HEK293 (cell line): ENCODE measurements at regions not wholly inside any gene's neighbourhood (a gene's known extent, or its start where the extent isn't known, plus 50 kb on each side); places are given as distances from the start of the nearest gene placed in this dataset.

Source experiments
- CTCF ChIA-PET: fragments of 350-600 bp; formaldehyde crosslinking; extraction: SDS; loops from one replicate; lab custom pipeline; 2021; ENCODE audit warnings: antibody characterized with exemption; lab: Yijun Ruan, JAX
- POLR2A ChIA-PET: fragments of 300-600 bp; formaldehyde crosslinking; extraction: SDS; loops from one replicate; lab custom pipeline; 2020; ENCODE audit warnings: antibody characterized with exemption, inconsistent platforms; lab: Yijun Ruan, JAX
- H3K27ac ChIP-seq: fragments of 200-500 bp; sonication (Bioruptor generic); 2 replicates; pipeline ENCODE4 v1.5.1; 2014; ENCODE audit warnings: low read depth, low read length, control low read depth, inconsistent platforms; ENCODE audit errors: extremely low read depth
- H3K36me3 ChIP-seq, 2 experiments: fragments of 200-500 bp in 1 of 2; sonication (Bioruptor generic) in 1 of 2; 1 replicate in 1 of 2; 2 replicates in 1 of 2; pipeline ENCODE4 v1.5.1; 2014 to 2017; ENCODE audit warnings: inconsistent platforms in 2 of 2, low read length in 2 of 2; ENCODE audit not compliant: control insufficient read depth in 2 of 2, insufficient read depth in 1 of 2
- H3K4me1 ChIP-seq: fragments of 200-500 bp; sonication (Bioruptor generic); 2 replicates; pipeline ENCODE4 v1.5.1; 2014; ENCODE audit warnings: mild to moderate bottlenecking, low read length, inconsistent platforms; ENCODE audit not compliant: control insufficient read depth, insufficient read depth
- H3K4me3 ChIP-seq: 2 replicates; pipeline ENCODE4 v1.5.1; 2011; ENCODE audit warnings: low read depth, mild to moderate bottlenecking, control low read depth, low read length, moderate library complexity
- H3K9me3 ChIP-seq: fragments of 200-500 bp; sonication (Bioruptor generic); 2 replicates; pipeline ENCODE4 v1.5.1; 2014; ENCODE audit warnings: low read depth, low read length, inconsistent platforms; ENCODE audit not compliant: control insufficient read depth, insufficient read depth
- GLIS2 ChIP-seq: fragments of 450-650 bp; formaldehyde crosslinking; IDR thresholded peaks from 2 replicates; pipeline ENCODE4 v1.5.1; 2016; ENCODE audit warnings: missing biosample characterization, missing genetic modification characterization
- IKZF3 ChIP-seq: fragments of 450-650 bp; IDR thresholded peaks from 2 replicates; pipeline ENCODE4 v1.5.0; 2018; ENCODE audit warnings: missing biosample characterization, mild to moderate bottlenecking, missing genetic modification characterization, moderate library complexity
- SALL2 ChIP-seq: fragments of 450-650 bp; formaldehyde crosslinking; IDR thresholded peaks from 2 replicates; pipeline ENCODE4 v1.5.0; 2017; ENCODE audit warnings: missing biosample characterization, mild to moderate bottlenecking, missing genetic modification characterization, borderline replicate concordance
- YY2 ChIP-seq: fragments of 450-650 bp; formaldehyde crosslinking; IDR thresholded peaks from 2 replicates; pipeline ENCODE4 v1.5.1; 2016; ENCODE audit warnings: missing biosample characterization, missing genetic modification characterization
- ZNF121 ChIP-seq: fragments of 450-650 bp; formaldehyde crosslinking; IDR thresholded peaks from 2 replicates; pipeline ENCODE4 v1.5.1; 2016; ENCODE audit warnings: missing biosample characterization, missing genetic modification characterization
- ZNF132 ChIP-seq: fragments of 450-650 bp; formaldehyde crosslinking; IDR thresholded peaks from 2 replicates; pipeline ENCODE4 v1.5.1; 2017; ENCODE audit warnings: missing biosample characterization, missing genetic modification characterization, borderline replicate concordance
- ZNF184 ChIP-seq: fragments of 450-650 bp; IDR thresholded peaks from 2 replicates; pipeline ENCODE4 v1.5.1; 2018; ENCODE audit warnings: missing biosample characterization, mild to moderate bottlenecking, missing genetic modification characterization
- ZNF211 ChIP-seq: fragments of 450-650 bp; formaldehyde crosslinking; IDR thresholded peaks from 2 replicates; pipeline ENCODE4 v1.5.1; 2016; ENCODE audit warnings: low read depth, missing biosample characterization, missing genetic modification characterization
- ZNF311 ChIP-seq: fragments of 450-650 bp; formaldehyde crosslinking; IDR thresholded peaks from 2 replicates; pipeline ENCODE4 v1.5.1; 2017; ENCODE audit warnings: missing biosample characterization, missing genetic modification characterization, borderline replicate concordance
- ZNF335 ChIP-seq: fragments of 450-650 bp; formaldehyde crosslinking; conservative IDR thresholded peaks from 2 replicates; pipeline ENCODE4 v1.5.1; 2016; ENCODE audit warnings: missing biosample characterization, missing genetic modification characterization
- ZNF48 ChIP-seq: fragments of 450-650 bp; formaldehyde crosslinking; IDR thresholded peaks from 2 replicates; pipeline ENCODE4 v1.5.1; 2016; ENCODE audit warnings: missing biosample characterization, missing genetic modification characterization
- ZNF560 ChIP-seq: fragments of 450-650 bp; formaldehyde crosslinking; IDR thresholded peaks from 2 replicates; pipeline ENCODE4 v1.5.1; 2017; ENCODE audit warnings: missing biosample characterization, missing genetic modification characterization, borderline replicate concordance
- ZNF610 ChIP-seq: fragments of 450-650 bp; formaldehyde crosslinking; IDR thresholded peaks from 2 replicates; pipeline ENCODE4 v1.5.1; 2016; ENCODE audit warnings: missing biosample characterization, missing genetic modification characterization, borderline replicate concordance
- ZNF621 ChIP-seq: fragments of 450-650 bp; formaldehyde crosslinking; IDR thresholded peaks from 2 replicates; pipeline ENCODE4 v1.5.1; 2017; ENCODE audit warnings: missing biosample characterization, missing genetic modification characterization
- ZNF626 ChIP-seq: fragments of 450-650 bp; sonication (Bioruptor Pico); formaldehyde crosslinking; IDR thresholded peaks from 2 replicates; pipeline ENCODE4 v1.5.1; 2018; ENCODE audit warnings: missing biosample characterization, missing genetic modification characterization, inconsistent platforms
- ZNF658 ChIP-seq: fragments of 450-650 bp; formaldehyde crosslinking; IDR thresholded peaks from 2 replicates; pipeline ENCODE4; 2016; ENCODE audit warnings: missing biosample characterization, missing genetic modification characterization
- ZNF664 ChIP-seq: fragments of 450-650 bp; formaldehyde crosslinking; IDR thresholded peaks from 2 replicates; pipeline ENCODE4 v1.5.1; 2016; ENCODE audit warnings: missing biosample characterization, missing genetic modification characterization
- ZNF777 ChIP-seq: fragments of 450-650 bp; formaldehyde crosslinking; IDR thresholded peaks from 2 replicates; pipeline ENCODE4 v1.5.1; 2017; ENCODE audit warnings: missing biosample characterization, missing genetic modification characterization, borderline replicate concordance
- ZNF792 ChIP-seq: fragments of 450-650 bp; formaldehyde crosslinking; IDR thresholded peaks from 2 replicates; pipeline ENCODE4 v1.5.1; 2016; ENCODE audit warnings: missing biosample characterization, missing genetic modification characterization
- TF ChIP-seq, protein P1 (sequence below): fragments of 450-650 bp; formaldehyde crosslinking; IDR thresholded peaks from 2 replicates; pipeline ENCODE4 v1.5.1; 2016; ENCODE audit warnings: missing biosample characterization, missing genetic modification characterization, borderline replicate concordance
- TF ChIP-seq, protein P2 (sequence below): sonication (generic); formaldehyde crosslinking; IDR thresholded peaks from 2 replicates; pipeline ENCODE4 v1.8.1; 2022; ENCODE audit warnings: mild to moderate bottlenecking, moderate library complexity, missing genetic modification reagents
- TF ChIP-seq, protein P3 (sequence below): fragments of 450-650 bp; IDR thresholded peaks from 2 replicates; pipeline ENCODE4 v1.5.1; 2018; ENCODE audit warnings: missing biosample characterization, missing genetic modification characterization
- TF ChIP-seq, protein P4 (sequence below): fragments of 450-650 bp; formaldehyde crosslinking; IDR thresholded peaks from 2 replicates; pipeline ENCODE4 v1.5.1; 2016; ENCODE audit warnings: missing biosample characterization, missing genetic modification characterization
- TF ChIP-seq, protein P5 (sequence below): fragments of 450-650 bp; formaldehyde crosslinking; IDR thresholded peaks from 2 replicates; pipeline ENCODE4 v1.5.1; 2017; ENCODE audit warnings: missing biosample characterization, missing genetic modification characterization
- TF ChIP-seq, protein P6 (sequence below): IDR thresholded peaks from 2 replicates; pipeline ENCODE4 v1.6.1; 2011; ENCODE audit warnings: mild to moderate bottlenecking, low read depth, low read length, borderline replicate concordance

DNA sequence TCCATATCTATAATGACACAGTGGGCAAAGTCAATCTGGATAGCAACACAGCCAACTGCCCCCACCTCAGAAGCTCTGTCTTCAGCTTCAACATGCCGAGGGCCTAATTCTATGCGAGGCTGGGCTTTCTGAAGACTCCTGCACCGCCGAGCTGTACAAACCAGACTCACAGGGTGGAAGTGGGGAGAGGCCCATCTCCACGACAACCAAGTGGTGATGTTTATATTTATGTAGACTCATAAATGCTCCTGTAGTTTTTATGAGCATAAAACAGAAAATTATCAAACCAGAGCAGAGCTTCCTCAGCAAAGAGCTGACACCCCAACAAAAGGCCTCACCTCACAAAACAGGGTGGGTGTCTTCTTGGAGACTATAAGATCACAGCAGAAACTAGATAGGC, 77.0 kb upstream of the LGALSL start:
- H3K4me3 ChIP-seq = no peak overlapping the region
- H3K27ac ChIP-seq = no peak overlapping the region
- H3K36me3 ChIP-seq = no peaks in the 10 kb centered on the region
- H3K4me1 ChIP-seq = no peaks in the 10 kb centered on the region
- ChIA-PET CTCF (interaction anchor here (0.6 to 0.8 kb wide), 2 partner anchors 127 to 327 kb away, joined by 3 to 4 read pairs; no protein-coding TSS in a partner anchor), POLR2A (no interaction called here)
- TF ChIP-seq, protein P1, sequence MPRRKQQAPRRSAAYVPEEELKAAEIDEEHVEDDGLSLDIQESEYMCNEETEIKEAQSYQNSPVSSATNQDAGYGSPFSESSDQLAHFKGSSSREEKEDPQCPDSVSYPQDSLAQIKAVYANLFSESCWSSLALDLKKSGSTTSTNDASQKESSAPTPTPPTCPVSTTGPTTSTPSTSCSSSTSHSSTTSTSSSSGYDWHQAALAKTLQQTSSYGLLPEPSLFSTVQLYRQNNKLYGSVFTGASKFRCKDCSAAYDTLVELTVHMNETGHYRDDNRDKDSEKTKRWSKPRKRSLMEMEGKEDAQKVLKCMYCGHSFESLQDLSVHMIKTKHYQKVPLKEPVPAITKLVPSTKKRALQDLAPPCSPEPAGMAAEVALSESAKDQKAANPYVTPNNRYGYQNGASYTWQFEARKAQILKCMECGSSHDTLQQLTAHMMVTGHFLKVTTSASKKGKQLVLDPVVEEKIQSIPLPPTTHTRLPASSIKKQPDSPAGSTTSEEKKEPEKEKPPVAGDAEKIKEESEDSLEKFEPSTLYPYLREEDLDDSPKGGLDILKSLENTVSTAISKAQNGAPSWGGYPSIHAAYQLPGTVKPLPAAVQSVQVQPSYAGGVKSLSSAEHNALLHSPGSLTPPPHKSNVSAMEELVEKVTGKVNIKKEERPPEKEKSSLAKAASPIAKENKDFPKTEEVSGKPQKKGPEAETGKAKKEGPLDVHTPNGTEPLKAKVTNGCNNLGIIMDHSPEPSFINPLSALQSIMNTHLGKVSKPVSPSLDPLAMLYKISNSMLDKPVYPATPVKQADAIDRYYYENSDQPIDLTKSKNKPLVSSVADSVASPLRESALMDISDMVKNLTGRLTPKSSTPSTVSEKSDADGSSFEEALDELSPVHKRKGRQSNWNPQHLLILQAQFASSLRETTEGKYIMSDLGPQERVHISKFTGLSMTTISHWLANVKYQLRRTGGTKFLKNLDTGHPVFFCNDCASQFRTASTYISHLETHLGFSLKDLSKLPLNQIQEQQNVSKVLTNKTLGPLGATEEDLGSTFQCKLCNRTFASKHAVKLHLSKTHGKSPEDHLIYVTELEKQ = no peak
- no peak for TF ChIP-seq ZNF610 (tag by site-specific recombination)
- TF ChIP-seq IKZF3 (tag by site-specific recombination) = no peak
- no peak for TF ChIP-seq ZNF311 (tag by site-specific recombination)
- no peak for TF ChIP-seq SALL2 (tag by site-specific recombination)
- no peak for TF ChIP-seq ZNF626 (tag by site-specific recombination)
- no peaks in the 10 kb centered on the region for H3K9me3 ChIP-seq

DNA sequence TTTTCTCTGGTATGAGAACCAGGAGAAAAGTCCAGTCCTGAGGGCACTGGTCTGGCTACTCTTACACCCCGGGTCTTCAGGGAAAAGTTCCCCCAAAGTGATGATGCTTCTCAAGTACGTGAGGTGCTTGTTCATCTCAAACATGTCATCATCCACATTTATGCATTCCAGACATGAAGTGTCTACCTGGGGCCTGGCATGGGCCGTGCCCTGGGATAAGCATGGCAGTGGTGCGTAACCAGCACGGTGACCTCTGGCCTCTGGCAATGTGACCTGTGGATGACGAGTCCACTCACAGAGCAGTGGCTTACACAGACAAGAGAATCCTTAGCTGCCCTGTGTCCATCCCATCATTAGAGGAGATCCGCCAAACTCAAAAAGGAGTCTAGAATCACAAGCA, 74.8 kb upstream of the LGALSL start:
- no peaks in the 10 kb centered on the region for H3K4me1 ChIP-seq
- H3K9me3 ChIP-seq = no peaks in the 10 kb centered on the region
- TF ChIP-seq, protein P2, sequence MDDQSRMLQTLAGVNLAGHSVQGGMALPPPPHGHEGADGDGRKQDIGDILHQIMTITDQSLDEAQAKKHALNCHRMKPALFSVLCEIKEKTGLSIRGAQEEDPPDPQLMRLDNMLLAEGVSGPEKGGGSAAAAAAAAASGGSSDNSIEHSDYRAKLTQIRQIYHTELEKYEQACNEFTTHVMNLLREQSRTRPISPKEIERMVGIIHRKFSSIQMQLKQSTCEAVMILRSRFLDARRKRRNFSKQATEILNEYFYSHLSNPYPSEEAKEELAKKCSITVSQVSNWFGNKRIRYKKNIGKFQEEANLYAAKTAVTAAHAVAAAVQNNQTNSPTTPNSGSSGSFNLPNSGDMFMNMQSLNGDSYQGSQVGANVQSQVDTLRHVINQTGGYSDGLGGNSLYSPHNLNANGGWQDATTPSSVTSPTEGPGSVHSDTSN (CRISPR knock-in tag) = no peak
- no peak for TF ChIP-seq ZNF626 (tag by site-specific recombination)
- no peak for TF ChIP-seq ZNF658 (tag by site-specific recombination)
- TF ChIP-seq ZNF132 (tag by site-specific recombination) = no peak
- TF ChIP-seq ZNF211 (tag by site-specific recombination) = no peak
- no peak for TF ChIP-seq ZNF664 (tag by site-specific recombination)
- TF ChIP-seq ZNF792 (tag by site-specific recombination) = no peak
- TF ChIP-seq ZNF184 (tag by site-specific recombination) = no peak
- TF ChIP-seq, protein P3, sequence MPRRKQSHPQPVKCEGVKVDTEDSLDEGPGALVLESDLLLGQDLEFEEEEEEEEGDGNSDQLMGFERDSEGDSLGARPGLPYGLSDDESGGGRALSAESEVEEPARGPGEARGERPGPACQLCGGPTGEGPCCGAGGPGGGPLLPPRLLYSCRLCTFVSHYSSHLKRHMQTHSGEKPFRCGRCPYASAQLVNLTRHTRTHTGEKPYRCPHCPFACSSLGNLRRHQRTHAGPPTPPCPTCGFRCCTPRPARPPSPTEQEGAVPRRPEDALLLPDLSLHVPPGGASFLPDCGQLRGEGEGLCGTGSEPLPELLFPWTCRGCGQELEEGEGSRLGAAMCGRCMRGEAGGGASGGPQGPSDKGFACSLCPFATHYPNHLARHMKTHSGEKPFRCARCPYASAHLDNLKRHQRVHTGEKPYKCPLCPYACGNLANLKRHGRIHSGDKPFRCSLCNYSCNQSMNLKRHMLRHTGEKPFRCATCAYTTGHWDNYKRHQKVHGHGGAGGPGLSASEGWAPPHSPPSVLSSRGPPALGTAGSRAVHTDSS = no peak
- TF ChIP-seq, protein P4, sequence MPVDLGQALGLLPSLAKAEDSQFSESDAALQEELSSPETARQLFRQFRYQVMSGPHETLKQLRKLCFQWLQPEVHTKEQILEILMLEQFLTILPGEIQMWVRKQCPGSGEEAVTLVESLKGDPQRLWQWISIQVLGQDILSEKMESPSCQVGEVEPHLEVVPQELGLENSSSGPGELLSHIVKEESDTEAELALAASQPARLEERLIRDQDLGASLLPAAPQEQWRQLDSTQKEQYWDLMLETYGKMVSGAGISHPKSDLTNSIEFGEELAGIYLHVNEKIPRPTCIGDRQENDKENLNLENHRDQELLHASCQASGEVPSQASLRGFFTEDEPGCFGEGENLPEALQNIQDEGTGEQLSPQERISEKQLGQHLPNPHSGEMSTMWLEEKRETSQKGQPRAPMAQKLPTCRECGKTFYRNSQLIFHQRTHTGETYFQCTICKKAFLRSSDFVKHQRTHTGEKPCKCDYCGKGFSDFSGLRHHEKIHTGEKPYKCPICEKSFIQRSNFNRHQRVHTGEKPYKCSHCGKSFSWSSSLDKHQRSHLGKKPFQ (tag by site-specific recombination) = no peak
- no peak for TF ChIP-seq GLIS2 (tag by site-specific recombination)
- no peak for TF ChIP-seq ZNF621
- no peak for TF ChIP-seq ZNF121 (tag by site-specific recombination)
- no peak for TF ChIP-seq ZNF335
- TF ChIP-seq ZNF48 = no peak
- TF ChIP-seq, protein P5, sequence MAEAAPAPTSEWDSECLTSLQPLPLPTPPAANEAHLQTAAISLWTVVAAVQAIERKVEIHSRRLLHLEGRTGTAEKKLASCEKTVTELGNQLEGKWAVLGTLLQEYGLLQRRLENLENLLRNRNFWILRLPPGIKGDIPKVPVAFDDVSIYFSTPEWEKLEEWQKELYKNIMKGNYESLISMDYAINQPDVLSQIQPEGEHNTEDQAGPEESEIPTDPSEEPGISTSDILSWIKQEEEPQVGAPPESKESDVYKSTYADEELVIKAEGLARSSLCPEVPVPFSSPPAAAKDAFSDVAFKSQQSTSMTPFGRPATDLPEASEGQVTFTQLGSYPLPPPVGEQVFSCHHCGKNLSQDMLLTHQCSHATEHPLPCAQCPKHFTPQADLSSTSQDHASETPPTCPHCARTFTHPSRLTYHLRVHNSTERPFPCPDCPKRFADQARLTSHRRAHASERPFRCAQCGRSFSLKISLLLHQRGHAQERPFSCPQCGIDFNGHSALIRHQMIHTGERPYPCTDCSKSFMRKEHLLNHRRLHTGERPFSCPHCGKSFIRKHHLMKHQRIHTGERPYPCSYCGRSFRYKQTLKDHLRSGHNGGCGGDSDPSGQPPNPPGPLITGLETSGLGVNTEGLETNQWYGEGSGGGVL = no peak
- no peak for TF ChIP-seq YY2 (tag by site-specific recombination)
- no peak for TF ChIP-seq ZNF560 (tag by site-specific recombination)
- TF ChIP-seq, protein P6, sequence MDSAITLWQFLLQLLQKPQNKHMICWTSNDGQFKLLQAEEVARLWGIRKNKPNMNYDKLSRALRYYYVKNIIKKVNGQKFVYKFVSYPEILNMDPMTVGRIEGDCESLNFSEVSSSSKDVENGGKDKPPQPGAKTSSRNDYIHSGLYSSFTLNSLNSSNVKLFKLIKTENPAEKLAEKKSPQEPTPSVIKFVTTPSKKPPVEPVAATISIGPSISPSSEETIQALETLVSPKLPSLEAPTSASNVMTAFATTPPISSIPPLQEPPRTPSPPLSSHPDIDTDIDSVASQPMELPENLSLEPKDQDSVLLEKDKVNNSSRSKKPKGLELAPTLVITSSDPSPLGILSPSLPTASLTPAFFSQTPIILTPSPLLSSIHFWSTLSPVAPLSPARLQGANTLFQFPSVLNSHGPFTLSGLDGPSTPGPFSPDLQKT = no peak
- no peak for TF ChIP-seq ZNF777
- TF ChIP-seq, all 188 proteins: peak for 0
- Histone ChIP-seq H3K27ac (no peak overlapping the region), H3K36me3 (no peaks in the 10 kb centered on the region), H3K4me3 (no peak overlapping the region)
- ChIA-PET POLR2A (no interaction called here), CTCF (interaction anchor here (1.4 kb wide), 1 partner anchor 48 kb away, joined by 3 read pairs; no protein-coding TSS in a partner anchor)
